Endodermal cell (in vitro differentiated cells): ENCODE measurements at regions not wholly inside any gene's neighbourhood (a gene's known extent, or its start where the extent isn't known, plus 50 kb on each side); places are given as distances from the start of the nearest gene placed in this dataset.
A peak's percentile ranks its signal among the peaks of the same experiment; 100 is the strongest.

Experiments
- DNase-seq: peaks from one replicate; pipeline ENCODE4 v3.0.0-alpha.2; 2017
- H3K27ac ChIP-seq: 2 replicates; pipeline ENCODE4 v1.5.1; 2013; ENCODE audit warnings: mild to moderate bottlenecking, low read depth, low read length, moderate library complexity
- H3K27me3 ChIP-seq: 2 replicates; pipeline ENCODE4 v1.6.1; 2013; ENCODE audit warnings: mild to moderate bottlenecking, low read length, moderate library complexity; ENCODE audit not compliant: insufficient read depth, control insufficient read depth, poor library complexity, severe bottlenecking
- H3K36me3 ChIP-seq: 2 replicates; pipeline ENCODE4 v1.7.0; 2013; ENCODE audit warnings: mild to moderate bottlenecking, low read length, moderate library complexity; ENCODE audit not compliant: control insufficient read depth, insufficient read depth
- H3K4me1 ChIP-seq: one replicate; pipeline ENCODE4 v1.7.0; 2013; ENCODE audit warnings: low read length; ENCODE audit not compliant: control insufficient read depth, insufficient read depth
- H3K4me3 ChIP-seq: 2 replicates; pipeline ENCODE4 v1.5.1; 2013; ENCODE audit warnings: mild to moderate bottlenecking, low read length, moderate library complexity
- H3K9ac ChIP-seq: 2 replicates; pipeline ENCODE4 v1.6.1; 2013; ENCODE audit warnings: mild to moderate bottlenecking, low read length, moderate library complexity; ENCODE audit not compliant: poor library complexity, severe bottlenecking; ENCODE audit errors: extremely low read depth
- H3K9me3 ChIP-seq: 2 replicates; pipeline ENCODE4 v1.6.1; 2013; ENCODE audit warnings: mild to moderate bottlenecking, low read length, moderate library complexity; ENCODE audit not compliant: control insufficient read depth
- H3K27ac Mint-ChIP-seq: 2 replicates; pipeline ENCODE4 v1.8.0; 2020; ENCODE audit warnings: mixed read lengths
- H3K27me3 Mint-ChIP-seq: 2 replicates; pipeline ENCODE4 v1.8.0; 2021; ENCODE audit warnings: mild to moderate bottlenecking, mixed read lengths; ENCODE audit not compliant: insufficient read depth
- H3K36me3 Mint-ChIP-seq: 2 replicates; pipeline ENCODE4 v1.8.0; 2020; ENCODE audit warnings: low read depth, mixed read lengths
- H3K4me1 Mint-ChIP-seq: 2 replicates; pipeline ENCODE4 v1.8.0; 2020; ENCODE audit warnings: mixed read lengths
- H3K4me3 Mint-ChIP-seq: 2 replicates; pipeline ENCODE4 v1.8.0; 2020; ENCODE audit warnings: mild to moderate bottlenecking, moderate library complexity, mixed read lengths
- H3K9me3 Mint-ChIP-seq: 2 replicates; pipeline ENCODE4 v1.8.0; 2020; ENCODE audit warnings: mild to moderate bottlenecking, mixed read lengths
- CTCF ChIP-seq: fragments of 200-600 bp; sonication (generic); conservative IDR thresholded peaks from 2 replicates; pipeline ENCODE4 v1.5.0; 2021; ENCODE audit warnings: antibody characterized with exemption, mild to moderate bottlenecking
- WGBS, 2 experiments: methylation state at CpG; one replicate each; pipeline versions ENCODE4 v1.1.5 to v1.1.7; 2013; ENCODE audit warnings: missing lambda C conversion rate in 2 of 2, mixed read lengths in 1 of 2; ENCODE audit not compliant: insufficient coverage in 1 of 2, insufficient read length in 1 of 2; 5-methylcytosine and 5-hydroxymethylcytosine counted together

GRCh38 chr6:170131351-170131750 lies 159.5 kb downstream of the DLL1 start:
- peak overlapping the region; percentile 74 for H3K27ac Mint-ChIP-seq
- peak; percentile 42 for DNase-seq
- WGBS, 2 experiments: 89 to 100% methylated on average over 6 to 11 of the region's 11 CpGs

GRCh38 chr6:170130771-170131241 lies 160.1 kb downstream of the DLL1 start:
- no peaks in the 10 kb centered on the region for H3K27me3 ChIP-seq
- no peak overlapping the region for H3K4me3 Mint-ChIP-seq
- no peak for TF ChIP-seq CTCF
- H3K9me3 ChIP-seq: no peaks in the 10 kb centered on the region
- H3K9me3 Mint-ChIP-seq: peaks cover 14% of the 10 kb centered on the region
- WGBS, 2 experiments: 77 to 81% methylated on average over 5 to 9 of the region's 9 CpGs
- H3K36me3 Mint-ChIP-seq: no peaks in the 10 kb centered on the region
- no peaks in the 10 kb centered on the region for H3K4me1 Mint-ChIP-seq
- no peak overlapping the region for H3K9ac ChIP-seq
- H3K36me3 ChIP-seq: no peaks in the 10 kb centered on the region
- no peak for DNase-seq
- no peaks in the 10 kb centered on the region for H3K27me3 Mint-ChIP-seq
- H3K27ac Mint-ChIP-seq: no peak overlapping the region
- no peaks in the 10 kb centered on the region for H3K4me1 ChIP-seq
- H3K4me3 ChIP-seq: no peak overlapping the region
- H3K27ac ChIP-seq: no peak overlapping the region

More at GRCh38 chr6:170131351-170131750, 159.5 kb downstream of the DLL1 start:
- no peak overlapping the region for H3K27ac ChIP-seq
- H3K9ac ChIP-seq: no peak overlapping the region
- Mint-ChIP-seq H3K27me3 (no peaks in the 10 kb centered on the region), H3K4me3 (no peak overlapping the region), H3K9me3 (peaks cover 15% of the 10 kb centered on the region), H3K4me1 (no peaks in the 10 kb centered on the region), H3K36me3 (no peaks in the 10 kb centered on the region)
- H3K36me3 ChIP-seq: no peaks in the 10 kb centered on the region
- no peak for TF ChIP-seq CTCF
- no peaks in the 10 kb centered on the region for H3K27me3 ChIP-seq
- H3K9me3 ChIP-seq: no peaks in the 10 kb centered on the region
- no peak overlapping the region for H3K4me3 ChIP-seq
- H3K4me1 ChIP-seq: no peaks in the 10 kb centered on the region

GRCh38 chr6:170130201-170130621 lies 160.7 kb downstream of the DLL1 start:
- Mint-ChIP-seq H3K4me3 (no peak overlapping the region), H3K27me3 (no peaks in the 10 kb centered on the region)
- WGBS, 2 experiments: 90 to 92% methylated on average over 15 of the region's 15 CpGs

More at GRCh38 chr6:170130201-170130621, 160.7 kb downstream of the DLL1 start:
- Histone ChIP-seq H3K9me3 (no peaks in the 10 kb centered on the region), H3K4me1 (no peaks in the 10 kb centered on the region), H3K36me3 (no peaks in the 10 kb centered on the region), H3K27ac (no peak overlapping the region), H3K9ac (no peak overlapping the region), H3K27me3 (no peaks in the 10 kb centered on the region), H3K4me3 (no peak overlapping the region)
- no peak for DNase-seq
- H3K9me3 Mint-ChIP-seq: peaks cover 8% of the 10 kb centered on the region
- H3K4me1 Mint-ChIP-seq: no peaks in the 10 kb centered on the region
- H3K27ac Mint-ChIP-seq: no peak overlapping the region
- no peak for TF ChIP-seq CTCF
- no peaks in the 10 kb centered on the region for H3K36me3 Mint-ChIP-seq
